Suprapubic skin (tissue), 4 donors: ENCODE measurements at regions not wholly inside any gene's neighbourhood (a gene's known extent, or its start where the extent isn't known, plus 50 kb on each side); places are given as distances from the start of the nearest gene placed in this dataset.

Source experiments
- CTCF ChIP-seq, 2 donors: fragments of 200-600 bp in 1 of 2; fragments of 450-650 bp in 1 of 2; sonication (generic) in 1 of 2; IDR thresholded peaks; one replicate each; pipeline ENCODE4 v1.5.1; 2016 to 2019; ENCODE audit warnings: antibody characterized with exemption in 2 of 2, mild to moderate bottlenecking in 1 of 2, moderate library complexity in 1 of 2
- EP300 ChIP-seq: sonication (generic); formaldehyde crosslinking; IDR thresholded peaks from one replicate; pipeline ENCODE4 v1.6.1; 2017; ENCODE audit warnings: antibody characterized with exemption
- POLR2A ChIP-seq, 2 donors: fragments of 450-650 bp; IDR thresholded peaks; one replicate each; pipeline ENCODE4 v1.6.1; 2017; ENCODE audit warnings: antibody characterized with exemption in 2 of 2, mild to moderate bottlenecking in 2 of 2, moderate library complexity in 2 of 2
- POLR2AphosphoS5 ChIP-seq, 3 donors: sonication (generic); formaldehyde crosslinking; IDR thresholded peaks; one replicate each; pipeline ENCODE4 v1.6.1; 2017; ENCODE audit warnings: antibody characterized with exemption in 3 of 3

DNA sequence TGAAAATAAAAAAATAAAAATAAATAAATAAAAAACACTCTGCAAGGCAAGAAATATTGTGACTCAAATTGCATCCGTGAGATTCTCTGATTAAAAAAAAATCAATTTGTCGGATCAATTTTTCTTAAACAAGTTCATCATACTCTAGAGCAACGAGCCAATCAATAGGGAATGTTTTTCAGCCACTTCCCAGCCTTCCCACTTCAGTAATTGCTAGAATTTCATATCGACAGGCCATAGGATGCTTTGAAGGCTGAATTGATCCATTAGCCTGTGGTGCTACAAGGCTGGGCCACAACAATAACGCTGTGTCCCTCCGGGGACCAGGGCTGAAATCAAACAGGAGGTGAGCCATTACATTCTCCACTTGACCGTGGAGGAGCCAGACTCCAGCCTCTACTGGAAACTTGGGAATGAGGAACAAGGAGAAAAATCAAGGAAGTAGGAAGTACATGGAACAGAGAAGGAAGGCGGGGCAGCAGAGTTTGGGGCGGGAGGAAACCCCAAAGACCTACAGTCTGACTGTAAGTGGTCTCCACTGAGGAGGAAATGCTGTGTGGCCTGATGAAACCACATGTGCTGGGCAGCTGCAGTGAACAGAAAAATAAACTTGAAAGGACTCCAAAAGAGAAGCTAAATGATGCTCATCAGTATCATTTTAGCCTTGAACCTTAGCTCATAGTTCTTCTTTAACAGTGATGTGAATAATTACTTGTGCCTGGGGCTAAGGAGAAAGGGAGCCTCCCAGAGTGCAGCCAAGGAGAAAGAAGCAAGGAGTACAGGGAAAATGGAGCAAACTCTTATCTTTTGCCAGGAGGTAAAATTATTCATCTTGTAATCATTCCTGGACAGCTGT is 308.6 kb downstream of the TLE1 start:
- TF ChIP-seq CTCF (IDR thresholded peaks at IDR 0.05) (no peak), POLR2A (IDR thresholded peaks at IDR 0.05) (no peak), POLR2AphosphoS5 (IDR thresholded peaks at IDR 0.05) (no peak), EP300 (no peak)
